Neural progenitor cell (in vitro differentiated cells): ENCODE measurements at regions not wholly inside any gene's neighbourhood (a gene's known extent, or its start where the extent isn't known, plus 50 kb on each side); places are given as distances from the start of the nearest gene placed in this dataset.

Experiments
- EZH2 ChIP-seq: fragments of 200-600 bp; sonication (generic); IDR thresholded peaks from 2 replicates; pipeline ENCODE4 v1.6.1; 2017; ENCODE audit warnings: antibody characterized with exemption, mild to moderate bottlenecking, moderate library complexity
- EZH2phosphoT487 ChIP-seq: fragments of 200-600 bp; sonication (generic); IDR thresholded peaks from 2 replicates; pipeline ENCODE4 v1.6.1; 2017; ENCODE audit warnings: antibody characterized with exemption
- TF ChIP-seq, protein P1 (sequence below): fragments of 200-600 bp; sonication (generic); IDR thresholded peaks from 2 replicates; pipeline ENCODE4 v1.5.1; 2017; ENCODE audit warnings: antibody characterized with exemption, mild to moderate bottlenecking

DNA sequence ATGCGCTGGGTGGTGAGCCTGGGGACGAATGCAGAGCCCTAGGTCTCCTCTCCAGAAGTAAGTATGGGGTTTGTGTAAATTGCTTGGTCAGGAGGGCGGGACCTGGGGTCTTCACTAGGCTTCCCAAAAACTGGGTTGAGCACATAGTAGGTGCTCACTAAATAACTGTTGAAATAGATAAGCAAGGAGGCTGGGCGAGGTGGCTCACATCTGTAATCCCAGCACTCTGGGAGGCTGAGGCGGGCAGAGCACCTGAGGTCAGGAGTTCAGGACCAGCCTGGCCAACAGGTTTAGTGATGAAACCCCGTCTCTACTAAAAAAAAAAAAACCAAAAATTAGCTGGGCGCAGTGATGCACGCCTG lies 163.9 kb upstream of the IER5L start:
- TF ChIP-seq, protein P1, sequence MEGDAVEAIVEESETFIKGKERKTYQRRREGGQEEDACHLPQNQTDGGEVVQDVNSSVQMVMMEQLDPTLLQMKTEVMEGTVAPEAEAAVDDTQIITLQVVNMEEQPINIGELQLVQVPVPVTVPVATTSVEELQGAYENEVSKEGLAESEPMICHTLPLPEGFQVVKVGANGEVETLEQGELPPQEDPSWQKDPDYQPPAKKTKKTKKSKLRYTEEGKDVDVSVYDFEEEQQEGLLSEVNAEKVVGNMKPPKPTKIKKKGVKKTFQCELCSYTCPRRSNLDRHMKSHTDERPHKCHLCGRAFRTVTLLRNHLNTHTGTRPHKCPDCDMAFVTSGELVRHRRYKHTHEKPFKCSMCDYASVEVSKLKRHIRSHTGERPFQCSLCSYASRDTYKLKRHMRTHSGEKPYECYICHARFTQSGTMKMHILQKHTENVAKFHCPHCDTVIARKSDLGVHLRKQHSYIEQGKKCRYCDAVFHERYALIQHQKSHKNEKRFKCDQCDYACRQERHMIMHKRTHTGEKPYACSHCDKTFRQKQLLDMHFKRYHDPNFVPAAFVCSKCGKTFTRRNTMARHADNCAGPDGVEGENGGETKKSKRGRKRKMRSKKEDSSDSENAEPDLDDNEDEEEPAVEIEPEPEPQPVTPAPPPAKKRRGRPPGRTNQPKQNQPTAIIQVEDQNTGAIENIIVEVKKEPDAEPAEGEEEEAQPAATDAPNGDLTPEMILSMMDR: no peak
- TF ChIP-seq EZH2 (no peak), EZH2phosphoT487 (no peak)
